Panc1 (cell line): ENCODE measurements at regions not wholly inside any gene's neighbourhood (a gene's known extent, or its start where the extent isn't known, plus 50 kb on each side); places are given as distances from the start of the nearest gene placed in this dataset.

Experiments used
- ATAC-seq: fragments of 200-7000 bp; cut with Tn5 transposase; 2 replicates; pipeline ENCODE4 v1.9.1; 2020; ENCODE audit warnings: mild to moderate bottlenecking, moderate library complexity
- BruUV-seq: library from RNA; stranded (reverse); fragments of 400-500 nt; replicated peaks from 2 replicates; lab custom pipeline; 2021; lab: Mats Ljungman, UMichigan
- CTCF ChIA-PET: fragments of 300-600 bp; sonication (Branson Sonifier 250); formaldehyde crosslinking; loops from one replicate; lab custom pipeline; 2022; ENCODE audit warnings: antibody characterized with exemption; lab: Charles Lee
- POLR2A ChIA-PET: fragments of 300-600 bp; sonication (Branson Sonifier 250); formaldehyde crosslinking; loops from one replicate; lab custom pipeline; 2022; ENCODE audit warnings: antibody characterized with exemption; lab: Charles Lee
- DNase-seq: peaks from one replicate; pipeline ENCODE4 v3.0.0-alpha.2; 2010; ENCODE audit warnings: low read depth, low spot score
- H3K27ac ChIP-seq: 2 replicates; pipeline ENCODE4 v1.5.1; 2011; ENCODE audit warnings: mild to moderate bottlenecking, low read length, inconsistent platforms
- H3K27me3 ChIP-seq: fragments of 200-500 bp; sonication (Bioruptor generic); 2 replicates; pipeline ENCODE4 v1.6.0; 2014; ENCODE audit warnings: low read length, inconsistent platforms; ENCODE audit not compliant: control insufficient read depth, insufficient read depth
- H3K36me3 ChIP-seq: fragments of 200-500 bp; sonication (Bioruptor generic); 2 replicates; pipeline ENCODE4 v1.5.1; 2014; ENCODE audit warnings: inconsistent platforms, mild to moderate bottlenecking, low read length, moderate library complexity; ENCODE audit not compliant: control insufficient read depth, insufficient read depth
- H3K4me1 ChIP-seq: 2 replicates; pipeline ENCODE4 v1.5.1; 2011; ENCODE audit warnings: inconsistent platforms, mild to moderate bottlenecking, low read length, moderate library complexity; ENCODE audit not compliant: control insufficient read depth, insufficient read depth
- H3K4me3 ChIP-seq, 2 experiments: 2 replicates each; pipeline ENCODE4 v1.5.1; 2011 to 2012; ENCODE audit warnings: low read depth in 2 of 2, low read length in 2 of 2, mild to moderate bottlenecking in 2 of 2, inconsistent platforms in 1 of 2, moderate library complexity in 1 of 2
- H3K9me3 ChIP-seq: fragments of 200-500 bp; sonication (Bioruptor generic); 2 replicates; pipeline ENCODE4 v1.5.1; 2014; ENCODE audit warnings: low read depth, mild to moderate bottlenecking, inconsistent platforms, low read length, moderate library complexity; ENCODE audit not compliant: control insufficient read depth, insufficient read depth
- POLR2AphosphoS5 ChIP-seq: IDR thresholded peaks from 2 replicates; pipeline ENCODE4 v1.6.1; 2012; ENCODE audit warnings: mild to moderate bottlenecking, low read depth, low read length, moderate library complexity
- REST ChIP-seq, 2 experiments: IDR thresholded peaks; 2 replicates each; pipeline ENCODE4 v1.6.1; 2011 to 2012; ENCODE audit warnings: low read depth in 2 of 2, control low read depth in 1 of 2, low read length in 1 of 2, mild to moderate bottlenecking in 1 of 2, moderate library complexity in 1 of 2; ENCODE audit not compliant: insufficient read depth in 1 of 2
- SIN3A ChIP-seq: IDR thresholded peaks from 2 replicates; pipeline ENCODE4 v1.6.1; 2012; ENCODE audit warnings: low read depth, mild to moderate bottlenecking, low read length, moderate library complexity, borderline replicate concordance; ENCODE audit not compliant: insufficient read depth
- TCF7L2 ChIP-seq: IDR thresholded peaks from 2 replicates; pipeline ENCODE4 v1.6.1; 2011; ENCODE audit warnings: mild to moderate bottlenecking, low read depth, low read length, inconsistent platforms
- in situ Hi-C: cut with HindIII; loops from 2 replicates; pipeline ENCODE4 v1.10.0; 2016; ENCODE audit warnings: low sequenced_read_pairs, low pct_unique_long_range_greater_than_20kb
- intact Hi-C: fragments of 100-400 bp; cut with micrococcal nuclease; formaldehyde crosslinking; loops from one replicate; pipeline ENCODE4 v1.10.0; 2022; ENCODE audit not compliant: unreplicated experiment
- TF ChIP-seq, protein P1 (sequence below): fragments of 450-650 bp; IDR thresholded peaks from 2 replicates; pipeline ENCODE4 v1.5.1; 2017; ENCODE audit warnings: mild to moderate bottlenecking

GRCh38 chr4:156620786-156621185 is 350.8 kb downstream of the PDGFC start:
- no TSS peak for BruUV-seq
- ChIA-PET POLR2A (no interaction called here), CTCF (no interaction called here)
- Histone ChIP-seq H3K27ac (no peak overlapping the region), H3K4me1 (no peaks in the 10 kb centered on the region), H3K27me3 (no peaks in the 10 kb centered on the region), H3K36me3 (no peaks in the 10 kb centered on the region), H3K9me3 (no peaks in the 10 kb centered on the region), H3K4me3 (no peak overlapping the region)
- in situ Hi-C loops (no loop called here), intact Hi-C loops (no loop called here)
- no peak for DNase-seq
- no peak for ATAC-seq
- no peak for TF ChIP-seq SIN3A
- no peak for TF ChIP-seq REST (IDR thresholded peaks at IDR 0.05; ENCODE audit: insufficient read depth in 1 of 2, low read depth in 2 of 2, low read length in 1 of 2)
- TF ChIP-seq, protein P1, sequence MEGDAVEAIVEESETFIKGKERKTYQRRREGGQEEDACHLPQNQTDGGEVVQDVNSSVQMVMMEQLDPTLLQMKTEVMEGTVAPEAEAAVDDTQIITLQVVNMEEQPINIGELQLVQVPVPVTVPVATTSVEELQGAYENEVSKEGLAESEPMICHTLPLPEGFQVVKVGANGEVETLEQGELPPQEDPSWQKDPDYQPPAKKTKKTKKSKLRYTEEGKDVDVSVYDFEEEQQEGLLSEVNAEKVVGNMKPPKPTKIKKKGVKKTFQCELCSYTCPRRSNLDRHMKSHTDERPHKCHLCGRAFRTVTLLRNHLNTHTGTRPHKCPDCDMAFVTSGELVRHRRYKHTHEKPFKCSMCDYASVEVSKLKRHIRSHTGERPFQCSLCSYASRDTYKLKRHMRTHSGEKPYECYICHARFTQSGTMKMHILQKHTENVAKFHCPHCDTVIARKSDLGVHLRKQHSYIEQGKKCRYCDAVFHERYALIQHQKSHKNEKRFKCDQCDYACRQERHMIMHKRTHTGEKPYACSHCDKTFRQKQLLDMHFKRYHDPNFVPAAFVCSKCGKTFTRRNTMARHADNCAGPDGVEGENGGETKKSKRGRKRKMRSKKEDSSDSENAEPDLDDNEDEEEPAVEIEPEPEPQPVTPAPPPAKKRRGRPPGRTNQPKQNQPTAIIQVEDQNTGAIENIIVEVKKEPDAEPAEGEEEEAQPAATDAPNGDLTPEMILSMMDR: no peak
- no peak for TF ChIP-seq POLR2AphosphoS5
- TF ChIP-seq TCF7L2: no peak

DNA sequence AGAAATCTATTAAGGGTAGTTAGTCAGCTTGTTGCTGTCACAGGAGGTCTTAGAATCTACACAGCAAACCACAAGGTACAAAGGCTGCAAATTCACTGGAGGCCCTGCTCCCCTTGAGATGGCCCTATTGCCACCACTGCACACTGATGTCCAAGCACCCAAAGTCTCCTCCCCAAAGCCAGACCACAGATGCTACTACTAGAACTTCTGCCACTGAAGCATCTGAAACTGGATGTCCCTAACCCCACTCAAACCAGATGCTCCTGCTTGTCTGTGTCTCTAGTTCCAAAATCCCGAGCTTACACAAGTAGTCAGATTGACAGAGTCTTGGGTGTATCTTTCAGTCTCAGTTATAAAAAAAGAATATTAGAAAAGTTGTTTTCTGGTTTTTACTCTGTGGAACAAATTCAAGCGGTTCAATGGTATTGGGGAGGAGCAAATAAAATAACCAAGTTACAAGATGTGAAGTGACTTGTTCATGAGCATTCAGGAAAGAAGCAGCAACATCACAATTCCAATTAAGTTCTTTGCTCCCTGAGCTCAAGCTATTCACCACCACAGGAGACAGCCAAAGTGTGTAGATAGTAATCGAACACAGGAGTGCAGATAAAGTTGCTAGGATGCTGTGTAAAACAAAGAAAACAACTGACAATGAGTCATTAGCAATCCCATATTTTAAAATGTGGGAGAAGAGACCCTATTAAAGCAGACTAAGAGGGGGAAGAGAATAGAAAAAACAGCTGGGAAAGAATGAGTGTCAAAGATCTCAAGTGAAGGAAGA is 352.3 kb downstream of the PDGFC start:
- no TSS peak for BruUV-seq
- intact Hi-C loops: no loop called here
- ChIA-PET POLR2A (no interaction called here), CTCF (no interaction called here)
- Histone ChIP-seq H3K36me3 (no peaks in the 10 kb centered on the region), H3K27me3 (no peaks in the 10 kb centered on the region), H3K9me3 (no peaks in the 10 kb centered on the region), H3K4me1 (no peaks in the 10 kb centered on the region), H3K27ac (no peak overlapping the region), H3K4me3 (no peak overlapping the region)
- DNase-seq (no peak), ATAC-seq (no peak)
- TF ChIP-seq SIN3A: no peak
- TF ChIP-seq, protein P1: no peak
- no peak for TF ChIP-seq TCF7L2
- TF ChIP-seq POLR2AphosphoS5: no peak
- no peak for TF ChIP-seq REST (IDR thresholded peaks at IDR 0.05; ENCODE audit: insufficient read depth in 1 of 2, low read depth in 2 of 2, low read length in 1 of 2)
- in situ Hi-C loops: no loop called here
